ENCODE measurements at regions not wholly inside any gene's neighbourhood (a gene's known extent, or its start where the extent isn't known, plus 50 kb on each side); places are given as distances from the start of the nearest gene placed in this dataset.
"Not testable (repeated sequence)": the region's sequence is repeated elsewhere in the genome, so short reads cannot be mapped to it uniquely, and the experiment has no call there.

DNA sequence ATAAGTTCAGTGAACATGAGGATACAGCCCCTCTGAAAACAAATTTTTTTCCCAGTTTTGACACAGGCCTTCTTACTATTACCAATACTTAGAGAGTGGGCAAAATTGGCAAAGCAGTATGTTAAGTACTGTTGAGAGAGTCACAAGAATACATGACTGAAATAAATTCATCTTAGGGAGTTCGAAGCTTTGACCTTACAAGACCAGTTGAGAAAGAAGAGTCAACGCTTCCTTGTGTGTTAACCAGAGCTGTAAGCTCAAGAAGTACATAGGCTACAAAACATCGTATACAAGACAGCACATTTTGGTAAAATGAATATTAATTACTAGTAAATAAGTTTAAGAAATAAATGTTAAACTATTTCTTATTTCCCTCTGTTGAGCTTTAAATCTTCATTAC, 164.4 kb upstream of the RORA start:
- no peak for DNase-seq

- DNase-seq = no peak
These were observed 161.0 kb upstream of the RORA start for GRCh38 chr15:61390138-61390537.

DNA sequence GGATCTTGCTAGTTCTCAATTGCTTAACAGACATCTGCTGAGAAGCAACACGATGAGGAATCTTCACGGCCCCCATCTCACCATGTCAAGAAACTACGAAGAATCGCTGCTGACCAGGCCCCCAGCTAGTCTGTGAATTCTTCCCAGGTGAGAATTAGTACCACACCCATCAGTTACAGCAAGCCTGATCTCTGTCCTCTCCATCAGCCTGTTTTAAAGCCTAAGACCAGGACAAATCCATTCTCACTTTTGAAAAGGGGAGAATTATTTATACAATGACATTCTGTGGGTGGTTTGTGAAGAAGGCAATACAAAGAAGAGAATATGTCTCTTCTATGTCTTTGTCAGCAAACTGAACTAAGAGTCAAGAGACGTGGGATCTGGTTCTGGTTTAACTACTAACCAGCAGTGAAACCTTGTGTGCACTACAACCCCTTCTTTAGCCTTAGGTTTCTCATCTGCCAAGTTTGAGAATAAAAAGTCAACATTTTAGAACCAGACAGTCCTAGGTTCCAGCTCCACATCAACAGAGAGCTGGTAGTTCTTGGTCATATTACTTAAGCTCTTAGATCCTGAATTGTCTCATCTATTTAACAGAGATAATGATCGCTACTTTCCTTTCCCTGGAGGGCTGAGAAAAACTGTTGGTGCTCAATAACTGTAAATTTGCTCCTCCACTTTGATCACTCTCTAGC, 160.4 kb upstream of the RORA start:
- DNase-seq = no peak

- no peak for DNase-seq
These were observed 158.6 kb upstream of the RORA start for GRCh38 chr15:61387675-61388074.

DNA sequence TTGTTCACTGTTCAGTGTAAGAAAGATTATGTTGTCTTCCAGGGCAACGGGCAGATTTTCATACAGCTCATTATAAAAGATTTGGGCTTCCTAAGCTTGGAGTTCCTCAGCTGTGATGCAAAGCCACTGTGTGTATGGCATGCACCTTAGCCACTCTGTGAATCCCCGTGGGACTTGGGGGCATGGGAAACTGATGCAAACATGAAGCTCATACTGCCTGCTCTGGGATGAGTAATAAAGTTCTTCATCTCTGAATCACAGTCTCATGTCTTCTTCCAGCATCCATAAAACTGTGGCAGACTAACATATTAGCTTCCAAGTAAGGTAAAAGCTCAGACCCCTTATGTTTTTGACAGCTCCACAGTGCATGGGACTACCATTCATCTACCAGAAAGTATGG, 154.3 kb upstream of the RORA start:
- DNase-seq = no peak

DNA sequence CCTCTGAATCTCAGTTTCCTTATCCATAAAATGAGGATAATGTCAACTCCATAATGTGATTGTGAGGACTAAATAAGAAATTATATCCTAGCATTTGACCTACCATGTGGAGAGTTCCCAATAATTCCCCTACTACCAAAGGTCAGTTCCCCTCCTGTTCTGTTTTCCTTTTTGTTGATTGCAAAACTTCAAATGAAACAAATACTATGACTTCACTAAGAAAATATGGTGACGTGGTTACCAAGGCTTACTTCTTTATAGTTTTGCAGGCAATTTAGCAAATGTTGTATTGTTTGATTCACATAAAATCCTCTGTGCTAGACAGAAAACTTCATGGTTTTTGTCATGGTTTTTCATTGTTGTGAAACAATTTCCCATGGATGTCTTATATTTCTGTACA, 153.8 kb upstream of the RORA start:
- DNase-seq = no peak

GRCh38 chr15:61381501-61381900, 152.4 kb upstream of the RORA start:
- no peak for DNase-seq

DNA sequence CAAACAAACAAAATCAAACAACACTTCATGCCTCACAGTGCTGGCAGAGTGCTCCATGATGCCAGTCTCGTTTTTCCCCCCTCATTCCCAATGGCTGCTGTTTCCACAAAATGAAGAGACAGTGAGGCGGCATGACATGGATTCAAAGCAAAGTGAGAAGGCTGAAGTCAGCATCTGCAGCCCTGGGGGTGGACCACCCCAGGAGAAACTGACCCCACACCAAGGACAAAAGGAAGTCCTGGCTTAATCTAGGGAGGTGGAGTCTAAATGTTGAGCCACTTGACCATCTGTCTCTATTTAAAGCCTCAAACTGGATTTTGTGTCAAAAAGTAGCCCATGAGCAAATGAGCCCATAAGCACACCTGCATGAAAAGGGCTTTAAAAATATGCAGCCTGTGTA, 151.2 kb upstream of the RORA start:
- no peak for DNase-seq

DNA sequence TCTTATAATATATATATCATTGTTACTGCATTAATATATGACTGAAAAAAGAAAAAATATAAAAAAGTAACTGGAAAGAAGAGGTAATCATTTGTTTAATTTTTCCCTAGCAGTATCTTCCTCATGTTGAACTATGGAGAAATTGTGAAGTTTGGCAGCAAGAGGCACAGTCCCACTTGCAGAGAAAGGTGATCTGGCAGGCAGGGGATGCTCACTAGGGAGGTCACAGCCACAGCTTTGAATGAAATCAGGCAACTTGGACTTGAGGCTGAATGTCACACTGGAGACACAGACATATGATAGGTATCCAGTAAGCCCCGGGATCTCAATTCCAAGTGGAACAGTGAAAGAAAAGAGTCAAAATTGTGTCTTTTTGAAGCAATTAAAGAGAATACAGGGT, 149.9 kb upstream of the RORA start:
- no peak for DNase-seq

DNA sequence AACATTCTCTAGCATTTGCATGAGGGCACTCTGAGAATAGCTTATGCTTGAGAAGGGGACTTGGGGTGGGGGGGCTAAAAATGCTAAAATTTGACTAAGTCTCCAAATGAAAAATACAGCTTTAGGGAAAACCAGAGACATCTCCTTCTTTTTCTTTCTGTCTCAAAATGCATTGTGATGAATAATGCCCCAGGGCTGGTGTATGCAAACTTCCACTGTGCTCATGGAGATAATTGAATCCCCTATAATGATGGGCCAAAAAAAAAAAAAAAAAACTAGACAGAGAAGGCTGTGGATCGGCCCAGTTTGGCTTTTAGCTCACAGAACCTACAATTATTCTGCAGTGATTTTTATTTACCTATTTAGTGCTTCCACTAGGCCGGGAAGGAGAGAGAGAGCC, 147.9 kb upstream of the RORA start:
- no peak for DNase-seq

DNA sequence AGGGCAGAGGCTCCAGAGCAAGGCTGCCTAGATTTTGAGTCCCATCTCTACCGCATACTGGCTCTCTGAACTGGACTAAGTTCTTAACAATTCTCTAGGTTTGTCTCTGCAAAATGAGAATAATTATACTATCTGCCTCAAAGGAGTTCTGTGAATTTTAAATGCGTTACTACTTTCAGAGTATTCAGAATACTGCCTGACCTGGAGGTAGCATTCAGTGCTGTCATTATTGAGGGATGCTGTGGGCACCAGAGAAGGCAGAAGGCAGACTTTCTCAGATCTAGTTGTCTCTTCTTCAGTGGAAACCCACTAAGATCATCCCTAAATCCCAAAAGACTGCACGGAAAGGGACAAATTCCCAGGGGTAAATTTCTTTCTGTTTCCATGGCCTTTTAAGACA, 147.4 kb upstream of the RORA start:
- no peak for DNase-seq

DNA sequence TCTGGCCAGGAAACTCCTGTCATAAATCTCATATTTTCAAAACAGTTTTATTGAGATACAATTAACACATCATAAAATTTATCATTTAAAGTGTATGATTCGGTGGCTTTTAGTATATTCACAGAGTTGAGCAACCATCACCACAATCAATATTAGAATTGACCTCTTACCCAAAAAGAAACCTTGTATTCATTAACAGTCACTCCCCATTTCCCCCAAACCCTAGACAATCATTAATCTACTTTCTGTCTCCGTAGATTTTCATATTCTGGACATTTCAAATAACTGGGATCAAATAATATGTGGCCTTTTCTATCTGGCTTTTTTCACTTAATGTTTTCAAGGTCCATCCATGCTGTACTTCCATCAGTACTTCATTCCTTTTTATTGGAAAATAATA, 145.7 kb upstream of the RORA start:
- no peak for DNase-seq

DNA sequence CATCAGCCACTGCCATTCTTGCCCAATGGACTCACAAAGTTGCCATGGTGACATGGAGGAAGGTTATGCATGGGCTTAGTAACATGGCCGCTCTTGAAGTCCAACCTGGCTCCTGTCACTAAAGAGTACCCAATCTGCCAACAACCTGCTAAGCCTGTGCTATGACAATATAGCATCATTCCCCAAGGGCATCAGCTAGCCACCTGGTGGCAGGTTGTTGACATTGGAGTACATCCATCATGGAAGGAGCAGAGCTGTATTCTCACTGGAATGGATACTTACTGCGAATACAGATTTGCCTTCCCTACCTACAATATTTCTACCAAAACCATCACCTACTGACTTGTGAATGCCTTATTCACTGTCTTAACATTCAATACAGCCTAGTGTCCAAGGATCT, 138.9 kb upstream of the RORA start:
- no peak for DNase-seq

DNA sequence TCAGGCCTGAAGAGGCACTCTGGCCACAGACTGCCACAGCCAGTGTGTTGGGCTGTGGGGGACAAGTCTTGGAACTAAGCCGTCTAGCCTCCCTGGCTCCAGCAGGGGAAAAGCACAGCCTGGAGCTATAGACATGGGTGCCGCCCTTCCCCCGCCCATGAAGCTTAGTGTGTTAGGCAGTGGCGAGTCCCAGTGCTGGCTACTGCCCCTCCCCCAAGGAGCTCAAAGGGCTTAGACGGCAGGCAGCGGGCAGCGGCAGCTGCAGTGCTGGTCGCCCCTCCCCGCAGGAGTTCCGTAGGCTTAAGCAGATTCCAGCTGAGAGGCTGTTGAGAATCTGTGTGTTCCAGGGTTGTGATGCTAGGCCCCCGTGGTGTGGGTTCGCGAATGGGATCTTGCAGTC, 135.8 kb upstream of the RORA start:
- DNase-seq = peak; percentile 67

DNA sequence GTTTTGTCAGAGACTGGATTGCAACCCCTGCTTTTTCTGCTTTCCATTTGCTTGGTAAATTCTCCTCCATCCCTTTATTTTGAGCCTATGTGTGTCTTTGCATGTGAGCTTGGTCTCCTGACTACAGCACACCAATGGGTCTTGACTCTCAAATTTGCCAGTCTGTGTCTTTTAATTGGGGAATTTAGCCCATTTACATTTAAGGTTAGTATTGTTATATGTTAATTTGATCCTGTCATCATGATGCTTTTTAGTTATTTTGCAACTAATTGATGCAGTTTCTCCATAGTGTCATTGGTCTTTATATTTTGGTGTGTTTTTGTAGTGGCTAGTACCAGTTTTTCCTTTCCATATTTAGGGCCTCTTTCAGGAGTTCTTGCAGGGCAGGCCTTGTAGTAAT, 133.8 kb upstream of the RORA start:
- DNase-seq = not testable (repeated sequence)

- no peak for DNase-seq
These were observed 115.2 kb upstream of the RORA start for GRCh38 chr15:61344293-61344692.

- no peak for DNase-seq
These were observed 113.3 kb upstream of the RORA start for GRCh38 chr15:61342390-61342789.

DNA sequence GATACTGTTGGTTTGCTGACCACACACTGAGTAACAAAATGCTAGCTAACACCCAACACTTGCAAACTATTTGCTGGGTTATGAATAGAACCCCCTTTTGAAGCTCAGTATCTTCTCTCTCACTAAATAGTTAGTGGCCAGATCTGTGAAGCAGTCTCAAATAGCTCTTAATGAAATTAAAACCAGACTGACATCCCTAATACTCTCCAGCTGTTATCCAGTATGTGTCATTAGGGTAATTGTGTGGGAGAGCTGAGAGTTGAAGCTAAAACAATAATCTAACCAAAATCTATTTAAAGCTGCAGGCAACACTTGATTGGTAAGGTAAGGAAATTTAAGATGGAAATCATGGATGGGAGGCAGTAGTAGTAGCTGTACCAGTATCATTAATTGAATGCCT, 110.4 kb upstream of the RORA start:
- no peak for DNase-seq

- no peak for DNase-seq
These were observed 108.4 kb upstream of the RORA start for GRCh38 chr15:61337541-61337940.

DNA sequence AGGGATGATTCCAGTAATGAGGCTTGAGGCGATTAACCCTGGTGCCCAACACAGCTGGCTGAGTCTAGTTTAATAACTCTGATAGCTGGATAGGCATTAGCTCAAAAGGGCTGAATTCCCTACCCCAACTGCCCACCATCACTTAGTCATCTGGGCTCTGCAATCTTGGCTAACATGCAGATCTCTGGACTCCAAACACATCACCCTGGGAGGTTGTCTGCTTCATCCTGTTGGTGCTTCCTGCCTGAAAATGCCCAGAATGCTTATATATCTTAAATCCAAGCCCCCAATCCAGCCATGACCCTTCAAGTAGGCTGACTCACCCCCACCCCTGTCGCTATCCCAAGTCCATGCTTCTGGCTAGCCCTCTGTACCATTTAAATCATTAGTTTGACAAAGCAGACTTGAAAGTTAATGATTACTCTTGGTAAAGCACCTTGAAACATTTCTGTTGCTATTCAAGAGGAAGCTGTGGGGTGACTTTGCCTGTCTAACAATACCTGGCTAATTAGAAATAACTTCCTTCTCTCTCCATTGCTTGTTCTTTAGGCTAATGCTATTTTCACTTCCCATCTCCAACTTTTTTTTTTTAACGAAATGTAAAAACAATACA, 107.0 kb upstream of the RORA start:
- no peak for DNase-seq

DNA sequence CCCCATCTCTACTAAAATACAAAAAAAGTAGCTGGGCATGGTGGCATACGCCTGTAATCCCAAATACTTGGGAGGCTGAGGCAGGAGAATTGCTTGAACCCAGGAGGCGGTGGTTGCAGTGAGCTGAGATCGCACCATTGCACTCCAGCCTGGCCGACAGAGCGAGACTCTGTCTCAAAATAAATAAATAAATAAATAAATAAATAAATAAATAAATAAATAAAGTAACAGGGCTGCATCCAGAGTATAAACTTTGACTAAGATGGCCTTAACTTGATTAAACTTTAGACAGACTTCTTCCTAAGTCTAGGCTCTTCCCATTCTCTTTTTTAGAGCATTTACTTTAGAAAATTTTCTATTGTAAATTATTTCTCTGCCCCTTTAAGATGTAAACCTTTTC, 105.6 kb upstream of the RORA start:
- not testable (repeated sequence) for DNase-seq

DNA sequence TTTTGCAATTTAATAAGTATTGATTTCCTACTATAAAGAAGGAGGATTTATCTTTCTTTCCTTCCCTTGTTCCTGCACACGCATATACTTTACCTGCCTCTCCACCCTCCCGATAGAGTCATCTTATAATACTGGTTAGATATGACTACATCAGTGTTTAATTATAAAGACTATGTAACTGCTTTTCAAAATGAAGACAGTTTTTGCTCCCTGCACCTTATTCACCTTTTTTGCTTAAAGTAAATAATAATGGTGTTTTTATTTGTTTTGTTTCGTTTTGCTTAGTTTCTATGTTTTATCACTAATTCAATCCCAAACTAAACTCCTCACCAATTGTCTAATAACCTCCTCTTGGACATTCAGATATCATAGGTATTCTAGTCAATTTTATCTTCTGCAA, 101.9 kb upstream of the RORA start:
- no peak for DNase-seq

DNA sequence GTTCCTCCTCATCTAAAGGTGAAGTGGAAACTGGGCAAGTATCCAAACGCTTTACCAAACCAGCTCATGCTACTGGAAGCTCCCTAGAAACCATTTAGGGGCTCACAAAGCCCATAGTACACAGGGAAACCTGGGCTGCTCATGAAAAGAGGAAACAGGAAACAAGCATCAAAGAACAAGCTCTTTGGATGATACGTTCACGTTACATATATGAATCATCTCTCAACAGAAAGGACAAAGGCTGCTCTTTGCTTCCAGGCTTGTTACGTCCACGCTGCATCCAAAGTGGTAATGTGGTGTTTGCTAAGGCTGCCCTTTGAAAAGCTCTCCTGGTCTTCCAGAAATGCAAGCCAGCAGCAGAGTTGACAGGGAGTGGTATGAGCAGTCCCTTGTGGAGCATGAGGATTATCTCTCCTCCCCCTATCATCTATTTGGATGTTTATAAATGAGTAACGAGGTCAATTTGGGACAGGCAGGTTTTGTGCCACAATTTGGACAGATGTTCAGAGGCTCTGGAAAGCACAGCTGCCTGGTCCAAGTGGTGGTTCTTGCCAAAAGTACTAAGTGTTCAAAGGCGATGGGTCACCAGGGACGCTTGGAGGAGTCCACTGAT, 98.0 kb upstream of the RORA start:
- DNase-seq = no peak

- no peak for DNase-seq
These were observed 90.8 kb upstream of the RORA start for GRCh38 chr15:61319892-61320291.
